Umbilical cord (tissue), 1 donor: ENCODE measurements at regions not wholly inside any gene's neighbourhood (a gene's known extent, or its start where the extent isn't known, plus 50 kb on each side); places are given as distances from the start of the nearest gene placed in this dataset.

Experiments used
- DNase-seq: peaks from one replicate; pipeline ENCODE4 v3.0.0-alpha.2; 2015; ENCODE audit warnings: low spot score

DNA sequence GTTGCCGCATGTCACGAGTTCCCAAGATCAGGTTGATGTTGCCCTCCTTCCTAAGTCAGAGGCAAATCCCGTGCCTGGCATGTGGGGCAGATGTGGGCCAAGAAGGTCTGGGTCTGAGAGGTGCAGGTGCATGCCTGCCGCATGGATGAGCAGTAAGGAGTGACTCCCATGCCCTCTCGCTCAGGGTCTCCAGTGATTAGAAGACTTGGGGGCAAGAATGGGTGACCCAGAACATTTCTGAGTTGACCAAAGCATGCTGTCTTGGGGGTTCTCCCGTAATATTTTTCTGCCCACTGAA lies 120.6 kb upstream of the HDAC4 start:
- no peak for DNase-seq

DNA sequence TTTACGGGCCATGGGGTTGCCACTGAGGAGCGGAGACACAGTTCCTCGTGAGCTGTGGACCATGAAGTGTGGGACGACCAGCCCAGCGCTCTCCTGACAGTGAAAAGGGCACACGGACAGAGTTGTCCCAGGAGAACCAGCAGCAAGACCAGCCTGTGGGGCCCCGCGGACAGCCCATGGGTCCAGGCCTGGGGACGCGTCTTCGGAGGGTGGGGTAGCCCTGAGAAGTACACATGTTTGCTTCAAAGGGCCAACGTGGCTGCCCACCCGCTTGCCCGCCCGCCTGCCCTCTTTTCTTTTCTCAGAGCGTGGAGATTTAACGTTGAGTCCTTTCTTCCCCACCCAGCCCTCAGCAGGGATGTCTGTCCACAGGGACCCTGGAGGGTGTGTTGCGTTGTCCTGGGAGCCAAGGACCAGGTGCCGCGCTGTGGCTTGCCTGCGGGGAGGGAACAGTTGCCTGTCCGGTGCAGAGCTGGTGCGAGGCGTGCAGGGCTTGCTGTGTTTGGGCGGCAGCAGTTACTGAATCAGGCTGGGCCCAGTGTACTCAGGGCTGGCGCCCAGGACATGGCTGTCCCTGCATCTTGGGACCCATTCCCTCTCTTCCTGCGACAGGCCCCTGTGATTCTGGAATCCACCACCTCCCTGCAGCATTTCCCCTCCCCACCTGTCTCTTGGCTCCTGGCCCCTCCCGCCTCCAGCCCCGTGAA lies 120.1 kb upstream of the HDAC4 start:
- DNase-seq = no peak

DNA sequence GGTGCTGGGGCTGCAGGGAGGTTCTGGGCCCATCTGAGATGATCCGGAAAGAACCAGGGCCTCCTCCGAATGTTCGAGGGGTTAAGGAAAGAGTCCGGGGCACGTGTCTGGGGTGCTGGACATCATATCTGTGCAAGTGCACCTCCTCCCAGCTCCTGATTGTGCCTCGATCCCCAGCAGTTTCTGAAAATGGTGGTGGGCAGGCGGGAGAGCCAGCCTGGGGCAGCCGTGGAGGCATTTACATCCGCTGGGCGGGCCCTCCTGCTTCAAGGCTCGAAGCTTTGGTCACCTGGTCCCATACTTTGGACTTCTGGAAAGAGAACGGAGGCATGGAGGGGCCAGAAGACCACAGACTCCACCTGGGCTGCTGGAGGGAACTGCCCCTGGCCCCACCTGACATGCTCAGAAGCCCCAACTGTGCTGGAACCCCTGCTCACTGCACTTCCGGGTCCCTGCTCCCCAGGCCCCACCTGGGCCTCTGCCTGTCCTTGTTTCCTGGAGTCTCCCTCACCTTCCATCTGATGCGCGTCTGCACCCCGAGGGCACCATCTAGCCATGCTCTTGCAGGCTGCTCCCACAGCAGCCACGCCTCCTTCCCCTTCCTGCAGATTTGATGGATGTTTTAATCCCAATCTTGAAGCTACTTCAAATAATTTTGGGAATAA lies 119.2 kb upstream of the HDAC4 start:
- no peak for DNase-seq

DNA sequence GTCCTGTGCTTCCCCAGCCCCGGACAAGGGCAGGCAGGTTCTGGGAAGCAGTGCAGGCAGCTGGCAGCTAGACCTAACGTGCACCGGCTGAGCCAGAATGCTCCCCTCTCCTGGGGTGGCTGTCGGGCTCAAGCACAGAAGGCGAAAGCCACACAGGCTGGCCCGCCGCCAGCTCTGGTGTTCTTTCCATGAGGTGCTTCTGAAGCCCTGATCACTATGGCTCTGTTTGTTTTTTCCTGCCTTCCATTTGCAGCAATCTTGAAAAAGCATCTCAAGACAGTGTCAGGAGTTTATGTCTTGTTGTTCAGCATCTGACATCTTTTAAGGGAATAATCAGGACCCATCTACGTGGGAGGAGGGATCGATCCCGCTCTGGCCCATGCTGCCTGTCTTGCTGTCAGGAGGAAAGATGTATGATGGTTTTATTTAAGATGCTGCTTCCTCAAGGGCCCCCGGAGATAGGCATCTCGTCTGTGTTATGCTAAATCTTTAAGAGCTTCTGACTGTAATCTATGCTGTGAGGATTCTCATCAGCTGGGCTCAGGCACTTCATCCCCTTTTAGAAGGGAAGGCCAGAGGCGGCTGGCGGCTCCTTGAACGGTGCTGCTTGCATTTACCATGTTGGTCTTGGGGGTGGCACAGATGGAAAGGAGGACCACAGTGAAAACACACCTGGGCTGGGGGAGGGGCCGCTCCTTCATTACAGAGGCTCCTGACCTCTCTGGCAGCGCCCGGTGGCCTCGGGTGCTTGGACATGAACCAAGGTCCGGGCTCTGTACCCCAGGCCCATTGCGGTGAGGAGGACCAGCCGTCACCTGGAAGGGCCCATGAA lies 118.5 kb upstream of the HDAC4 start:
- DNase-seq = peak; percentile 19

DNA sequence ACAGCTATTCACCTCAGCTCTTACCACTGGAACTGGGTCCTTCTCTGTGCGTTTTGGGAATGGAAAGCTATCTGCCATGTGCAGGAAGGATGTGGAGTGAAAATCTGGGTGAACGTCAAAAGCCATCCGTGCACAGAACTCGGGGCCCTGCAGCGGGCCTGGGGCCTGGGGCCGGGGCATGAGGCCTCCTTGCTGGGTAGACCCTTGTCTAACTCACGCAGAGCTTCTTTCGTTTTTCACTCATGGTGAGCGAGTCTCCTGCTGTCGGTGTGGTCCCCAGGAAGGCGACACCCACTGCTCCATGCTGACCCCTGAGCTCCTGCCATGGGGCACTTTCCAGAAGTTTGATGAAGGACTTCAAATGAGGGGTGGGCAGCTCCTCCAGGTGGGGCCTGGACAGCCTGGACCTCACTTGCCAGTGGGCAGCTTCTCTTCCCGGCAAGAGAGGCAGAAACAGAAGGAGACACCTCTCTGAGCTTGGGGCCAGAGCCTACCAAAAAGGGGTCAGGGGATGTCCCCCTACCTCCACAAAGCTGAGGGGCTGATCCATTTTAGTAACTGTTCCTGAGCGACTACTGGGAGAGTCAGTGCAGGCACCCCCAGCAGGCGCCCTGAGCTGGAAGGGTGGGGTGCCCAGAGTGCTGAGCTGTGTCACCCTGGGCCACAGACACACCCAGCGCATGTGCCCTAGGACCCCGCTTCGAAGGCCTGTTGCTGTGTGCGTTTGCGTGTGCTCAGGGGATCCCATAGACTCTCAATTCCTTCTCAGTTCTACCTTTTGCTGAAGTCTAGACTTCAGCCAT lies 117.7 kb upstream of the HDAC4 start:
- no peak for DNase-seq

DNA sequence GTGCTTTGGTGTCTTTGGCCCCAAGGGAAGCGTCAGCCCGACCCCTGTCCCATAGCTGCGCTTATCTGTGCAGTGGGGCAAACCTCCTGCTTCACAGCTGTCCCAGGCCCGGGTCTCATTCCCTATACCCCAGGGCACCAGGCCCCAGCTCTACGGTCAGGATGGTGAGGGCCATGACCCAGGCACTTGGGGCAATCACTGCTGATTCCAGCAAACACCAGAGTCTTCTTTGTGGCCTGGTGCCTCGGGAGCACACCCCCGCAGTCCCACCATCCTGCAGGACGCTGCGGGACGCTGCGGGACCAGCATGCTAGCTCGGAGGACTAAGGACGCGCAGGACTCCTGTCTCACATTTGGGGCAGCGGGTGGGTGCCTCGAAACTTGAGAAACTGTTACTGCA lies 116.9 kb upstream of the HDAC4 start:
- no peak for DNase-seq

DNA sequence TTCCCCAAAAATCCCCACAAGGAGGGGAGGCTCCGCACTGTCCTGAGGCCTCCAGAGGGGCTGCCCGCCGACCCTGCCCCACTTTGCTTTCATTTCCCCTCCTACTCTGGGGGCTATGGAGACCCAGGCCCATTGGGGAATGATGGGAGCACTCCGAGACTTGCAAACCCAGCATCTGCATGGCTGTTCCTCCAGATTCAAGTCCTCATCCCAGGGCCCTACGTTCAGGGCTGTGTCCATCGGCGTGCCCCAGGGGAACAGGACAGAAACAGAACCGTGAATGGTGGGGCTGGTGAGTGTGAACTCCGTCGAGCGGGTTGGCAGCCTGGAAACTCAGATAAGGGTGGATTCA lies 116.1 kb upstream of the HDAC4 start:
- no peak for DNase-seq

DNA sequence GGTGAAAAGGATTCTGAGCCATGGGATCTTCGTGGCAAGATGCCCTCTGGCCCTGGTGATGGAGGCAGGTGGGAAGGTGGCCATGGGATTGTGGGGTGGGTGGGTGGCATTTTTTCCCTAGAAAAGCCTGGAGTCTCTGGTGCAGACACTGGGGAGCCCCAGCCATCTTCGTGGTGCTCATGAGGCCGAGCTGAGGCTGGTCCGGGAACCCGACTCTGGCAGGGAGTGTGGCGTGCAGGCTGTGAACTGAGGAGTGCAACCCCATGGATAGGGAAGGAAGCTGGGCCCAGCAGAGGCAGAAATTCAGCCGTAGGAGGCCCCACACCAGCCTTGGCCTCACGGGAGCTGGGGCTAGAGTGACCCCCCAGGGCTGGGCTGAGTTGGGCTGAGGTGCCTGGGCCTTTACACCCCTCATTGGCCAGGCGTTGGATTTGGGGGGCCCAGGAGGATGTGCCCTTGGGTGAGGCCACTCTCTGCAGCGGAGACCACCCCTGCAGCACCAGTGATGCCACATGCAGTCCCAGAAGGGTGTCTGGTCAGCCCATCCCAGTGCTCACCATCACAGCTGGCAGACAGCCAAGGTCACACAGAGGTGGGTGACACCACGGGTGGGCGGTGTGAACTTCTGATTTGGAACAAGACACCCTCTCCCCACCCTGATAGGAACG lies 115.6 kb upstream of the HDAC4 start:
- DNase-seq = no peak

DNA sequence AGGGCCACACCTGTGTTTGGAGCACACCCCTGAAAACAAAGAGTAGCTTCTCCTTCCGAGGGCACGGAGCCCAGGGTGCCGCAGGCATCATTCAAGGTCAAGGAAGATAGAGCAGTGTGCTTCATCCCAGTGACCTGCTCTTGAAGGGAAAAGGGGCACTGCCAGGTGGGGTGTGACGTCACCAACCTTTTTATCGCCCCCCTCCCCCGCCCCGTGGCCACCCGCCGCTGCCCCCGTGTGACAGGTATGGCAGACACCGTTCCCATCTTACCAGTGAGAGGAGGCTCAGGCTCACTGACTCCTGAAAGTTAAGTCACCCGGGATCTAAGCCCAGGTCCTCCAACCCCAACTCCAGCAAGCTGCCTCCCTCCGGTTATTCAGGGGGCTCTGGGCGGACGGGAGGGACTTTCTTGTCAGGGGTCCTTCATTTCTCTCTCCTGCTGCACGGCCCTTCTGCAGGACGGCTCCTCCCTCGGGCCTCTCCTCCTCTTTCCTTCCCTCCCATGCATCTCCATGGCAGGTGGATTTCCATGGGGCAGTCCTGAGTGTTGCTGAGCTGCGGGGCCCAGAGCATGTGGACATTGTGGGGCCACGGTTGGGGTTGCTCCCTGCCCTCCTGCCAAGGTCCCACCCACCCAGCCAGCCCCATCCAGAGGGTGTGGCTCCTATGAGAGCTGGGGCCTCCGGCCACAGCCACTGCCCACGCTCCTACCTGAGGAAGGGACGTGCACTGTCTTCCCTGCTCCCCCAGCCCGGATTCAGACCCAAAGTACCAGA lies 114.1 kb upstream of the HDAC4 start:
- no peak for DNase-seq

DNA sequence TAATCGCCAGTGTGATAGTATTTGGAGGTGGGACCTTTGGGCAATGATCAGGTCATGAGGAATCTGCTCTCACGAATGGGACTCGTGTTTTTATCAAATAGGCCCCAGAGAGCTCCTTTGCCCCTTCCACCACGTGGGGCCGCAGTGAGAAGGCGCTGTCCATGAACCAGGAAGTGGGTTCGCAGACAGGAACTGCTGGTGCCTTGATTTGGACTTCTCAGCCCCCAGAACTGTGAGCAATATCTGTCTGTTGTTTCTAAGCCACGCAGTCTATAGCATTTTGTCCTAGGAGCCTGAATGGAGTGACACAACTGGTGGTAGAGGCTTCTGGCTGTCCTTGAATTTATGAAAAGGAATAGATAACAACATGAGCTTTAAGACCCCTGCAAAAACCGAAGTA lies 111.2 kb upstream of the HDAC4 start:
- no peak for DNase-seq

DNA sequence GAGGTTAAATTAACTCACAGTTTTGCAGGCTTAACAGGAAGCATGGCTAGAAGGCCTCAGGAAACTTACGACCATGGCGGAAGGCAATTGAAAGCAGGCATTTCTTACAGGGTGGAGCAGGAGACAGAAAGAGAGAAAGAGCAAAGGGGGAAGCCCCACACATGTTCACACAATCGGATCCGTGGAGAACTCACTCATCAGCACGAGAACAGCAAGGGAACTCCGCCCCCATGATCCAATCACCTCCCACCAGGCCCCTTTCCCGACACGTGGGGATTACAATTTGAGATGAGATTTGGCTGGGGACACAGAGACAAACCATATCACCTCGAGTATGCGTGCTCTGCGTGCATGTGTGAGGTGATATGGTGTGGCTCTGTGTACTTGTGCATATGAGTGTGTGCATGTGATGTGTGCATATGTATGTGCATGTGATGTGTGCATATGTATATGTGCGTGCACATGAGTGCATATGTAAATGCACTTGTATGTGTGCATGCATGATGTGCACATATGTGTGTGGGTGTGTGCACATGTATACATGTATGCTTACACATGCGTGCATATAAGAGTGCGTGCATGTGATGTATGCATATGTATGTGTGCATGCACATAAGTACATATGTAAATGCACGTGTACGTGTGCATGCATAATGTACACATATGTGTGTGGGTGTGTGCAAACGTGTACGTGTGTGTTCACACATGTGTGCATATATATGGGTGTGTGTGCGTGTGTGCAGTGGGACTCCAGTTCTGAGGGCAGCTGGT lies 108.7 kb upstream of the HDAC4 start:
- no peak for DNase-seq

DNA sequence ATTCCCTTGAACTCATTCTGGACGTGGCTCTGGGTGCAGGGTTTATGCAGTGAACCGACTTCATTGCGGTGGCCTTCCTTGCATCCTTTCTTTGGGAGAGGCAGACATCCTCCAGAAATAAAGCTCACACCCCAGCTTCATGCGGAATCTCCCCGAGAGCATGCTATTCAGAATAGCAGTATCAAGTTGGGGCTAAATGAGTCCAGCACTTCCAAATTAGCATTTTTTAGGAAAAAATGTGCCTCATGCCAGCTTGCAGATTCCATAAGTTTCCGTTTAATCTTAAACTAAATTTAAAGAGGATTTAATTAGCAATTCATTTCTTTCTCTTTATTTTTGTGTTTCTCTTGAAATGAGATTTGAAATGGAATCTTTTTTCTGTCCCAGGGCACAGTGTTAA lies 107.4 kb upstream of the HDAC4 start:
- no peak for DNase-seq

DNA sequence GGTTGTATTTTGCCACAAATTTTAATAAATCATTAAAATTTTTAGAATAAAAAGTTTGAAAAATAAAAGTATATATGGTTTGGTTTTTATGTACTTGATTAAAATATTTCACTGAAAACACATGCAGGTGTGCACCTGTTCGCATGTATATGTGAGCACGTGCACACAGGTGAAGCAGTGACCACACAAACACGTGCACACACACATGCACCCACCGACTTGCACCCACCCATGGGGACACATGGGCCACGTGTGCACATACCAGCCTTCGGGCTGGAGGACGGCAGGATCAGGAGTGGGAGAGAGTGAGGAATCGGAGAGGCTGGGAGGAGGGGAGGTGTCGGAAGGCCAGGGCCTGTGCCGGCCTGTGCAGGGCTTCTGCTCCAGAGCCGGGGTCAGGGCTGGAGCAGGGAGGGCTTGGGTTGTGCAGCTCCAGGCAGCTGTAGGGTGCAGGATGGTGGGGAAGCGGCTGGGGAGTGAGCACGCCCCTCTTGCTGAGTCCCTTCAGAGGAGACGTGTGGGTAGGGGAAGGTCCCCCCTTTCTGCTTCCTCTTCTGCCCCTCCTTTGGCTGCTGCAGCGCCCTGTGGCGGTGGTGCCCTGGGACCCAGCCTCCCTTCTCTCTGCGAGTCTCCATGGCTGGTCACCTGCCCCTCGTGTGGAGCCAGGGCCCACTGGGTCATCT lies 106.9 kb upstream of the HDAC4 start:
- DNase-seq = no peak

DNA sequence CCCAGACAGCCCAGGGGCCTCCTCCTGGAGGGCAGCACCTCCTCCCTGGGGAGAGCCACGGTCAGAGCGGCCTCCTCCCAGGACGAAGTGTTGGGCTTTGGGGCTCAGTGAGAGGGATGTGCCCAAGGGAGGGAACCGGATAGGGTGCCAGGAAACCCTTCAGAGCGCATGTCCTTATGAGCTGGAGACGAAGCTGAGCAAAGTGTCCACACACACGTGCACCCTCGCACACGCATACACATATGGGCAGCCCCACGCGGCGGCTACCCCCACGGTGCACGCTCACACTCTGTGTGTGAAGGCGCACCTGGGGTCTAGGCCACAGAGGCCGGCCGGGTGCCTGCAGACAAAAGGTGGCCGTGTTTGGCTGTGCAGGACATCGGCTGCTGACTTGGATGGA lies 106.1 kb upstream of the HDAC4 start:
- DNase-seq = no peak

DNA sequence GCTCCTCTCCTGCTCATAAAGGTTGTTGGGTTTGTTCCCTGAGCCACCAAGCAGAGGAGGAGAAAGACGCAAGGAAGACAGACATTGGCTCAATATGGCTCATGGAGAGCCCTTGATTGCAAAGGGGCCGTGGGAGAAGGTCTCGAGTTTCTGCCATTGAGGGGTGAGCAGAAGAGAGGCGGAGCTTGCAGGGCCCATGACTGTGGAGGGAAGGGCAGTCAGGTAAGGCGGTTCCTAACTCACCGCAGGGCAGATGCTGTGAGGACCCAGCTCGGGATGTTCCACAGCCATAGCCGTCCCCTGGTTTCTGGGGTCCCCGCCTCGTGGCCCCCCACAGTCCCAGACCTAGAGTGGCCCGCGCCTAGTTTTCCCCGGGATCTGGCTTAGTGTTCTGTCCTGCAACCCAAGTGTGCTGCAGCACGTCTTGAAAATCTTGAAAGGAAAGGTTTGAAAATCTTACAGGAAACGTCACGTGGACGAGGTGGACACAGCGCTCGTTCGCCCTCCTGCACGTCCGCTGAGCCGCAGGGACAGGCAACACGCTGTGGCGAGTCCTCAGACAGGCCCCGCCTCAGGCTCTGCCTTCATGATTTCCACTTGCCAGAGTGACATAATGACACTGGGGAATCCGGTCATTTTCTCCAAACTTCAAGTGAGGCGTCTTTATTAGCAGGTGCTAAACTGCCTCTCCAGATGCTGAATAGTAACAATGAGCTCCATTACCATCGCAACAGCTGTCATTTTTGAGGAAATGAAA lies 105.5 kb upstream of the HDAC4 start:
- DNase-seq = no peak

DNA sequence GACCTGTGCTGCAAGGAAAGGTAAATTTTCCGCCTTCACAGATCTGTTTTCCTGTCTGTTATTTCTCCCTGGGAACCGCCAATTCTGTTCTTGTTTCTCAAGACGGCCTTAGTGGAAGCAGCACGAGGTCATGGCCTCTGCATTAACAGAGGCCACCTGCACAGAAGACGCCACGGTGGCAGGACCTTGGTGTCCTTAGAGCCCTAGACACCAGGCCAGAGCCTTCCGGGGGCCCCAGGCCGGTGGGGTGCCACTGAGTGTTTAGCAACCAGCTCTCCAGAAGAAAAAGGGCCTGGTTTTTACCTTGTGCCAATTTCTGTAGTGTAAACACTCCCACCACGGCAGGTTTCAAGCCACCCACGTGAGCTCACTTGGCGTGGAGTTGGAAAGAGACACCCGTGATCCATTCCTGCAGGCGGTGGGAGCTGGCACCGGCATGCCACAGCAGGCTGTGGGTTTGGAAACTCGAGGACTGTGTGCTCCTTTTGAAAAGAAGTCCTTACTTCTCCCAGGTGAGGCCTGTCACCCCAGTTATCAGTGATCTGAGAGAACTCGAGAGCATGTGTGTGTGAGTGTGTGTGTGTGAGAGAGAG lies 103.9 kb upstream of the HDAC4 start:
- DNase-seq = no peak

DNA sequence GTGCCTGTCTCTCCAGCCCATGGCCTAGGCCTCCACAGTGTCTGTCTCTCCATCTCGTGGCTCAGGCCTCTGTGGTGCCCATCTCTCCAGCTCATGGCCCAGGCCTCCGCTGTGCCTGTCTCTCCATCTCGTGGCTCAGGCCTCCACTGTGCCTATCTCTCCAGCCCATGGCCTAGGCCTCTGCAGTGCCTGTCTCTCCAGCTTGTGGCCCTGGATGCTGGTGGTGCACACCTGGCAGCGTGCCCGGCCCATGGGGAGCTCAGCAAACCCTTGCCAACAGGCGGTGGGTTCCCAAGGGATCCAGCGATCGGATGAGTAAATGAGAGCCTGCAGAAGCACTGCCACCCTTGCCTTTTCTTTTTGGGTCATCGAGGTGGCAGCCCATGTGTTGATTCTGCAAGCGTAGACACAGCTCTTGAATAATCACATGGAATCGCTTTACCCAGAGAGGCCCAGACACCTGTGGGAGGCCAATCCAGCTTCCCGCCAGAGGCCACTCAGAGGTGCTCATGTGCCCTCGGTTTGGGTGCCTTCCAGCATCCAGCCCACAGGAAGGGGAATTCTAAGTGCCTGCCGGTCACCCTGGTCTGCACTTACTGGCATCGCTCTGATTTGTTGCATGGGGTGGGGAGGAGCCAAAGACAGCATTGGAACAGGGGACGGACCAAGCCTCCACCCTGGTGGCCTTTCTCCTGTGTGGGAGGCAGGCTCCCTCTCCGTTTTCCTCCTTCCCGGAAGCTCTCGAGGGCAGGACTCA lies 101.8 kb upstream of the HDAC4 start:
- no peak for DNase-seq
